ENCODE measurements at regions not wholly inside any gene's neighbourhood (a gene's known extent, or its start where the extent isn't known, plus 50 kb on each side); places are given as distances from the start of the nearest gene placed in this dataset.

DNA sequence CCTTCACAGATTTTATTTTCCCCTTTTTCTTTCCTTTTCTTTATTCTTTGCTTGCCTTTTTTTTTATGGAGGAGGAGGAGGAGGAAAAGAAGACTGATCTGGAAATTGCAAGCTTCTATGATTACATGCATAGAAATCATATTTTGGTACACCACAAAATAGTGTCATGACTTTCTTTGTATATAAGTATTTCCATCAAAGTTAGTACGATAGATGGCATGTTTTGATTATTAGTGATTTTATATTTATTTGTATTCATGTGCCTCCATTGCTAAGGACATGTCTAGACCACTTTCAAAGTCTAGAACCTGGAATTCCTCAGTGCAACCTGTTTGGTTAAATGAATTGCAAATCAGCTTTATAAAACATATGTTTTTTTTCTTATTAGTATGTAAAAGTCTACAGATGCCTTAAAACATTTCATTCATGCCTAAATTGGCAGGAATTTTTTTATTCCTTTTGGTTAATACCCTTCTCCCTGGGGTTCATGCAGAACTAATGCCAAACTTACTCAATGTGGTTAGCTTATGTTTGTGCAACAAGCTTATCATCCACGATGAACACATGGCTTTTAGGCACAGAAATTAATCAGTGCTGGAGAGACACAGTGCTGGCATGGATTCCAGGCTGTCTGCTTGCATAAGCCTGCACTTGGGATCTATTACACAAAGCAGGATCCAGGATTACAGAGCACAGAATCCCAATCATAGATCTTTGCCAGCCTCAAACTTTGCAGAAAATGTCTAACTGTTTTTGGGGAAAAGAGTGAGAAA lies 213.1 kb downstream of the CHRM2 start:
- no peak for TF ChIP-seq CEBPB (IDR thresholded peaks at IDR 0.05)
- no peak for TF ChIP-seq TCF12 (IDR thresholded peaks at IDR 0.05; ENCODE audit: low read depth)
- TF ChIP-seq TAF1 (IDR thresholded peaks at IDR 0.05; ENCODE audit: low read depth) = no peak
- no peak for TF ChIP-seq CREB1 (IDR thresholded peaks at IDR 0.05; ENCODE audit: low read depth)
- no peak for TF ChIP-seq YY1 (IDR thresholded peaks at IDR 0.05; ENCODE audit: low read depth)
- TF ChIP-seq RAD21 (IDR thresholded peaks at IDR 0.05; ENCODE audit: low read depth) = no peak
- no peak for TF ChIP-seq MAX (IDR thresholded peaks at IDR 0.05)
- TF ChIP-seq, protein P1, sequence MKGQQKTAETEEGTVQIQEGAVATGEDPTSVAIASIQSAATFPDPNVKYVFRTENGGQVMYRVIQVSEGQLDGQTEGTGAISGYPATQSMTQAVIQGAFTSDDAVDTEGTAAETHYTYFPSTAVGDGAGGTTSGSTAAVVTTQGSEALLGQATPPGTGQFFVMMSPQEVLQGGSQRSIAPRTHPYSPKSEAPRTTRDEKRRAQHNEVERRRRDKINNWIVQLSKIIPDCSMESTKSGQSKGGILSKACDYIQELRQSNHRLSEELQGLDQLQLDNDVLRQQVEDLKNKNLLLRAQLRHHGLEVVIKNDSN (IDR thresholded peaks at IDR 0.05) = no peak
- TF ChIP-seq NFIC (IDR thresholded peaks at IDR 0.05) = no peak

All from Ishikawa (cell line).